K562 (cell line): ENCODE measurements at regions not wholly inside any gene's neighbourhood (a gene's known extent, or its start where the extent isn't known, plus 50 kb on each side); places are given as distances from the start of the nearest gene placed in this dataset.
A peak's percentile ranks its signal among the peaks of the same experiment; 100 is the strongest.

ENCODE experiments used
- ATF2 ChIP-seq: sonication (generic); formaldehyde crosslinking; IDR thresholded peaks from 2 replicates; pipeline ENCODE4 v1.8.1; 2022; ENCODE audit warnings: missing genetic modification reagents
- CCAR2 ChIP-seq: fragments of 200-400 bp; formaldehyde crosslinking; IDR thresholded peaks from 2 replicates; pipeline ENCODE4 v1.6.1; 2017; ENCODE audit warnings: mild to moderate bottlenecking, low read depth, low read length
- DDX20 ChIP-seq: fragments of 450-650 bp; IDR thresholded peaks from 2 replicates; pipeline ENCODE4 v1.6.1; 2016; ENCODE audit warnings: missing genetic modification characterization, low read depth, mild to moderate bottlenecking, missing compliant biosample characterization, moderate library complexity
- ETV5 ChIP-seq: sonication (generic); formaldehyde crosslinking; IDR thresholded peaks from 2 replicates; pipeline ENCODE4 v1.4.0; 2020; ENCODE audit warnings: low read depth, mild to moderate bottlenecking, missing genetic modification reagents
- FIP1L1 ChIP-seq: fragments of 200-400 bp; formaldehyde crosslinking; IDR thresholded peaks from 2 replicates; pipeline ENCODE4 v1.6.1; 2018; ENCODE audit warnings: mild to moderate bottlenecking, low read depth, low read length; ENCODE audit not compliant: poor library complexity, severe bottlenecking
- FOXP1 ChIP-seq: sonication (generic); formaldehyde crosslinking; IDR thresholded peaks from 2 replicates; pipeline ENCODE4 v1.8.0; 2022; ENCODE audit warnings: mild to moderate bottlenecking, missing genetic modification reagents
- KLF10 ChIP-seq: fragments of 250-450 bp; sonication (Bioruptor Pico); IDR thresholded peaks from 2 replicates; pipeline ENCODE4 v1.6.1; 2021; ENCODE audit warnings: matching md5 sums
- NR2C2 ChIP-seq, 2 experiments: fragments of 200-800 bp in 1 of 2; sonication (Bioruptor generic) in 1 of 2; sonication (generic) in 1 of 2; formaldehyde crosslinking in 1 of 2; IDR thresholded peaks; 2 replicates each; pipeline versions ENCODE4 v1.6.1 to v1.8.0; 2016 to 2022; ENCODE audit warnings: mild to moderate bottlenecking in 1 of 2, missing compliant biosample characterization in 1 of 2, missing genetic modification characterization in 1 of 2, missing genetic modification reagents in 1 of 2
- PCBP1 ChIP-seq: fragments of 200-400 bp; formaldehyde crosslinking; IDR thresholded peaks from 2 replicates; pipeline ENCODE4 v1.6.1; 2018; ENCODE audit warnings: mild to moderate bottlenecking, low read depth, low read length; ENCODE audit not compliant: poor library complexity, severe bottlenecking
- POLR2A ChIP-seq: fragments of 450-650 bp; conservative IDR thresholded peaks from 2 replicates; pipeline ENCODE4 v1.6.1; 2016
- PPARD ChIP-seq: fragments of 250-450 bp; sonication (Bioruptor Pico); IDR thresholded peaks from 2 replicates; pipeline ENCODE4 v1.8.0; 2022; ENCODE audit warnings: inconsistent platforms, mild to moderate bottlenecking, moderate library complexity
- PRDM10 ChIP-seq: fragments of 450-650 bp; IDR thresholded peaks from 2 replicates; pipeline ENCODE4 v1.6.1; 2018; ENCODE audit not compliant: partially characterized antibody
- PTRF ChIP-seq: fragments of 450-650 bp; IDR thresholded peaks from 2 replicates; pipeline ENCODE4 v1.6.1; 2016; ENCODE audit warnings: mild to moderate bottlenecking, missing genetic modification characterization, missing compliant biosample characterization
- RAD51 ChIP-seq: fragments of 450-650 bp; IDR thresholded peaks from 2 replicates; pipeline ENCODE4 v1.7.1; 2016; ENCODE audit warnings: low read depth, mild to moderate bottlenecking, borderline replicate concordance
- RBM39 ChIP-seq: fragments of 200-400 bp; formaldehyde crosslinking; optimal IDR thresholded peaks from 2 replicates; pipeline ENCODE3; 2018; ENCODE audit warnings: low read depth, low read length
- SIN3A ChIP-seq, 2 experiments: fragments of 150-350 bp in 1 of 2; IDR thresholded peaks; 2 replicates each; pipeline ENCODE4 v1.6.1; 2011 to 2016; ENCODE audit warnings: borderline replicate concordance in 2 of 2, low read depth in 2 of 2, low read length in 2 of 2, mild to moderate bottlenecking in 2 of 2, moderate library complexity in 2 of 2; ENCODE audit not compliant: control insufficient read depth in 1 of 2
- TF ChIP-seq, protein P1 (sequence below): fragments of 450-650 bp; IDR thresholded peaks from 2 replicates; pipeline ENCODE4 v1.6.1; 2016; ENCODE audit warnings: borderline replicate concordance
- TF ChIP-seq, protein P2 (sequence below): fragments of 450-650 bp; IDR thresholded peaks from 2 replicates; pipeline ENCODE4 v1.6.1; 2016

DNA sequence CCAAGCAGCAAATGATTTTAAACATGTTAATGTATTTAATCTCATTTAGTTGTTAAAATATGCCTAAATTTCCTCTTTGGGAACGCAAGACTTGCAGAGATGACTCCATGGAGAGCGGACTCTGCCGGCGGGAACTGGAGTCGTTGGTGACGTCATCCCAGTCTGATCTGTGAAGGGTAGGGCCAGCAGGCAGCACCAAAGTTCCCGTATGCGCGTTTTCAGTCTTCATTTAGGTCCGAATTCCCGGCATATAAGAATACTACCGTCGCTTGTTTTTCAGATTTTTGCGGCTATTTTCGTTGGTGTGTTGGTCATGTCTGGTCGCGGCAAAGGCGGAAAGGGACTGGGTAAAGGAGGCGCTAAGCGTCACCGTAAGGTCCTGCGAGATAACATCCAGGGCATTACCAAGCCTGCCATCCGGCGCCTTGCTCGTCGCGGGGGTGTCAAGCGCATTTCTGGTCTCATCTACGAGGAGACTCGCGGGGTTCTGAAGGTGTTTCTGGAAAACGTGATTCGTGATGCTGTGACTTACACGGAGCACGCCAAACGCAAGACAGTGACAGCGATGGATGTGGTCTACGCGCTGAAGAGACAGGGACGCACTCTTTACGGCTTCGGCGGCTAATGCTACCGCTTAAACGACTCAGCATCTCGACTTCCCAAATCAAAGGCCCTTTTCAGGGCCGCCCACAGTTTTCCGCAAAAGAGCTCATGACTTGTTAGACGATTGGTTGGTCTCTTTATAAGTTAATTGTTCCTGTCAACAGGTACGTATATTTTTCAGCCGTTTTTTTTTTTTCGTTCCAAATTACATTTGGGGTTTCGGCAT, 117.3 kb downstream of the HFE start (continued):
- TF ChIP-seq NR2C2 (CRISPR knock-in tag; IDR thresholded peaks at IDR 0.05) (peak; percentile 76), NR2C2 (tag; IDR thresholded peaks at IDR 0.05) (peak; percentile 53; the same call in 1 of the 2 replicates), RBM39 (peak; percentile 97), KLF10 (peak; percentile 84), CCAR2 (no peak), PCBP1 (no peak), FOXP1 (CRISPR knock-in tag) (peak; percentile 85; the same call in 1 of the 2 replicates), SIN3A (IDR thresholded peaks at IDR 0.05; ENCODE audit: borderline replicate concordance in 2 of 2, control insufficient read depth in 1 of 2, low read depth in 2 of 2, low read length in 2 of 2) (peak in 1 of 2 experiments; percentile 79; a peak in 2 of 4 replicates), PPARD (no peak), ATF2 (CRISPR knock-in tag) (peak; percentile 97), PTRF (0 out of 2 replicates have a peak, but pooled peaks have one; percentile 13), PRDM10 (peak; percentile 66), ETV5 (CRISPR knock-in tag) (peak; percentile 96), FIP1L1 (peak; percentile 98), DDX20 (0 out of 2 replicates have a peak, but pooled peaks have one; percentile 31), RAD51 (peak; percentile 14), POLR2A (peak; percentile 100)
- TF ChIP-seq, protein P1, sequence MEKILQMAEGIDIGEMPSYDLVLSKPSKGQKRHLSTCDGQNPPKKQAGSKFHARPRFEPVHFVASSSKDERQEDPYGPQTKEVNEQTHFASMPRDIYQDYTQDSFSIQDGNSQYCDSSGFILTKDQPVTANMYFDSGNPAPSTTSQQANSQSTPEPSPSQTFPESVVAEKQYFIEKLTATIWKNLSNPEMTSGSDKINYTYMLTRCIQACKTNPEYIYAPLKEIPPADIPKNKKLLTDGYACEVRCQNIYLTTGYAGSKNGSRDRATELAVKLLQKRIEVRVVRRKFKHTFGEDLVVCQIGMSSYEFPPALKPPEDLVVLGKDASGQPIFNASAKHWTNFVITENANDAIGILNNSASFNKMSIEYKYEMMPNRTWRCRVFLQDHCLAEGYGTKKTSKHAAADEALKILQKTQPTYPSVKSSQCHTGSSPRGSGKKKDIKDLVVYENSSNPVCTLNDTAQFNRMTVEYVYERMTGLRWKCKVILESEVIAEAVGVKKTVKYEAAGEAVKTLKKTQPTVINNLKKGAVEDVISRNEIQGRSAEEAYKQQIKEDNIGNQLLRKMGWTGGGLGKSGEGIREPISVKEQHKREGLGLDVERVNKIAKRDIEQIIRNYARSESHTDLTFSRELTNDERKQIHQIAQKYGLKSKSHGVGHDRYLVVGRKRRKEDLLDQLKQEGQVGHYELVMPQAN, result peak; percentile 87
- TF ChIP-seq, protein P2, sequence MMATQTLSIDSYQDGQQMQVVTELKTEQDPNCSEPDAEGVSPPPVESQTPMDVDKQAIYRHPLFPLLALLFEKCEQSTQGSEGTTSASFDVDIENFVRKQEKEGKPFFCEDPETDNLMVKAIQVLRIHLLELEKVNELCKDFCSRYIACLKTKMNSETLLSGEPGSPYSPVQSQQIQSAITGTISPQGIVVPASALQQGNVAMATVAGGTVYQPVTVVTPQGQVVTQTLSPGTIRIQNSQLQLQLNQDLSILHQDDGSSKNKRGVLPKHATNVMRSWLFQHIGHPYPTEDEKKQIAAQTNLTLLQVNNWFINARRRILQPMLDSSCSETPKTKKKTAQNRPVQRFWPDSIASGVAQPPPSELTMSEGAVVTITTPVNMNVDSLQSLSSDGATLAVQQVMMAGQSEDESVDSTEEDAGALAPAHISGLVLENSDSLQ, result peak; percentile 58
